ENCODE measurements at regions not wholly inside any gene's neighbourhood (a gene's known extent, or its start where the extent isn't known, plus 50 kb on each side); places are given as distances from the start of the nearest gene placed in this dataset.

GRCh38 chr5:167339205-167339604 is 952.2 kb upstream of the WWC1 start:
- Histone ChIP-seq H3K4me3 (ENCODE audit: low read length) (no peak overlapping the region), H3K4me1 (ENCODE audit: control insufficient read depth, insufficient read depth, low read length) (no peaks in the 10 kb centered on the region), H3K27ac (ENCODE audit: low read length) (no peak overlapping the region), H3K36me3 (ENCODE audit: control insufficient read depth, insufficient read depth, low read length) (no peaks in the 10 kb centered on the region), H3K27me3 (ENCODE audit: control insufficient read depth, insufficient read depth, low read length) (no peaks in the 10 kb centered on the region), H3K9me3 (ENCODE audit: control insufficient read depth, insufficient read depth, low read length) (no peaks in the 10 kb centered on the region)
- no CpG with 5 or more reads among the region's 1 CpG for WGBS (ENCODE audit: insufficient coverage, insufficient read length)
- DNase-seq (ENCODE audit: low read depth, low spot score), result no peak

GRCh38 chr5:167346461-167346860 is 945.0 kb upstream of the WWC1 start:
- no peak for DNase-seq (ENCODE audit: low read depth, low spot score)
- Histone ChIP-seq H3K4me3 (ENCODE audit: low read length) (no peak overlapping the region), H3K36me3 (ENCODE audit: control insufficient read depth, insufficient read depth, low read length) (no peaks in the 10 kb centered on the region), H3K27ac (ENCODE audit: low read length) (no peak overlapping the region), H3K9me3 (ENCODE audit: control insufficient read depth, insufficient read depth, low read length) (no peaks in the 10 kb centered on the region), H3K27me3 (ENCODE audit: control insufficient read depth, insufficient read depth, low read length) (no peaks in the 10 kb centered on the region), H3K4me1 (ENCODE audit: control insufficient read depth, insufficient read depth, low read length) (no peaks in the 10 kb centered on the region; the same call in 1 of the 2 replicates)
- WGBS (ENCODE audit: insufficient coverage, insufficient read length), result no CpG with 5 or more reads among the region's 4 CpGs

GRCh38 chr5:167348251-167348926 is 943.1 kb upstream of the WWC1 start:
- DNase-seq (ENCODE audit: low read depth, low spot score), result no peak
- no CpG with 5 or more reads among the region's 12 CpGs for WGBS (ENCODE audit: insufficient coverage, insufficient read length)
- Histone ChIP-seq H3K9me3 (ENCODE audit: control insufficient read depth, insufficient read depth, low read length) (no peaks in the 10 kb centered on the region), H3K36me3 (ENCODE audit: control insufficient read depth, insufficient read depth, low read length) (no peaks in the 10 kb centered on the region), H3K27ac (ENCODE audit: low read length) (no peak overlapping the region), H3K4me1 (ENCODE audit: control insufficient read depth, insufficient read depth, low read length) (no peaks in the 10 kb centered on the region; the same call in 1 of the 2 replicates), H3K4me3 (ENCODE audit: low read length) (no peak overlapping the region), H3K27me3 (ENCODE audit: control insufficient read depth, insufficient read depth, low read length) (no peaks in the 10 kb centered on the region)

- no peaks in the 10 kb centered on the region for H3K27me3 ChIP-seq (ENCODE audit: control insufficient read depth, insufficient read depth, low read length)
- no peaks in the 10 kb centered on the region for H3K36me3 ChIP-seq (ENCODE audit: control insufficient read depth, insufficient read depth, low read length)
- H3K4me1 ChIP-seq (ENCODE audit: control insufficient read depth, insufficient read depth, low read length), result no peaks in the 10 kb centered on the region; the same call in 1 of the 2 replicates
- H3K9me3 ChIP-seq (ENCODE audit: control insufficient read depth, insufficient read depth, low read length), result no peaks in the 10 kb centered on the region
- DNase-seq (ENCODE audit: low read depth, low spot score), result no peak
- H3K4me3 ChIP-seq (ENCODE audit: low read length), result no peak overlapping the region
- WGBS (ENCODE audit: insufficient coverage, insufficient read length), result no CpG with 5 or more reads among the region's 3 CpGs
- no peak overlapping the region for H3K27ac ChIP-seq (ENCODE audit: low read length)
These were observed 942.5 kb upstream of the WWC1 start for GRCh38 chr5:167348980-167349379.

GRCh38 chr5:167351316-167351715 is 940.1 kb upstream of the WWC1 start:
- Histone ChIP-seq H3K4me3 (ENCODE audit: low read length) (no peak overlapping the region), H3K9me3 (ENCODE audit: control insufficient read depth, insufficient read depth, low read length) (no peaks in the 10 kb centered on the region), H3K27me3 (ENCODE audit: control insufficient read depth, insufficient read depth, low read length) (no peaks in the 10 kb centered on the region), H3K4me1 (ENCODE audit: control insufficient read depth, insufficient read depth, low read length) (peaks cover 3% of the 10 kb centered on the region), H3K27ac (ENCODE audit: low read length) (no peak overlapping the region), H3K36me3 (ENCODE audit: control insufficient read depth, insufficient read depth, low read length) (no peaks in the 10 kb centered on the region)
- WGBS (ENCODE audit: insufficient coverage, insufficient read length), result no CpG with 5 or more reads among the region's 4 CpGs
- no peak for DNase-seq (ENCODE audit: low read depth, low spot score)

GRCh38 chr5:167352801-167353200 is 938.6 kb upstream of the WWC1 start:
- Histone ChIP-seq H3K4me3 (ENCODE audit: low read length) (no peak overlapping the region), H3K27me3 (ENCODE audit: control insufficient read depth, insufficient read depth, low read length) (no peaks in the 10 kb centered on the region), H3K9me3 (ENCODE audit: control insufficient read depth, insufficient read depth, low read length) (no peaks in the 10 kb centered on the region), H3K36me3 (ENCODE audit: control insufficient read depth, insufficient read depth, low read length) (no peaks in the 10 kb centered on the region), H3K4me1 (ENCODE audit: control insufficient read depth, insufficient read depth, low read length) (peaks cover 3% of the 10 kb centered on the region; the same call in 1 of the 2 replicates), H3K27ac (ENCODE audit: low read length) (no peak overlapping the region)
- WGBS (ENCODE audit: insufficient coverage, insufficient read length), result no CpG with 5 or more reads among the region's 10 CpGs
- no peak for DNase-seq (ENCODE audit: low read depth, low spot score)

- Histone ChIP-seq H3K36me3 (ENCODE audit: control insufficient read depth, insufficient read depth, low read length) (no peaks in the 10 kb centered on the region), H3K4me1 (ENCODE audit: control insufficient read depth, insufficient read depth, low read length) (peaks cover 5% of the 10 kb centered on the region; the same call in 1 of the 2 replicates), H3K27ac (ENCODE audit: low read length) (no peak overlapping the region), H3K27me3 (ENCODE audit: control insufficient read depth, insufficient read depth, low read length) (no peaks in the 10 kb centered on the region), H3K9me3 (ENCODE audit: control insufficient read depth, insufficient read depth, low read length) (no peaks in the 10 kb centered on the region), H3K4me3 (ENCODE audit: low read length) (no peak overlapping the region)
- WGBS (ENCODE audit: insufficient coverage, insufficient read length), result no CpG with 5 or more reads among the region's 5 CpGs
- no peak for DNase-seq (ENCODE audit: low read depth, low spot score)
These were observed 936.1 kb upstream of the WWC1 start for GRCh38 chr5:167355346-167355745.

GRCh38 chr5:167356374-167356773 is 935.1 kb upstream of the WWC1 start:
- Histone ChIP-seq H3K9me3 (ENCODE audit: control insufficient read depth, insufficient read depth, low read length) (no peaks in the 10 kb centered on the region), H3K4me1 (ENCODE audit: control insufficient read depth, insufficient read depth, low read length) (peaks cover 5% of the 10 kb centered on the region; the same call in 1 of the 2 replicates), H3K4me3 (ENCODE audit: low read length) (no peak overlapping the region), H3K27ac (ENCODE audit: low read length) (no peak overlapping the region), H3K27me3 (ENCODE audit: control insufficient read depth, insufficient read depth, low read length) (no peaks in the 10 kb centered on the region), H3K36me3 (ENCODE audit: control insufficient read depth, insufficient read depth, low read length) (no peaks in the 10 kb centered on the region)
- DNase-seq (ENCODE audit: low read depth, low spot score), result no peak
- WGBS (ENCODE audit: insufficient coverage, insufficient read length), result no CpG with 5 or more reads among the region's 1 CpG

GRCh38 chr5:167358868-167359492 is 932.5 kb upstream of the WWC1 start:
- no peak overlapping the region for H3K27ac ChIP-seq (ENCODE audit: low read length)
- WGBS (ENCODE audit: insufficient coverage, insufficient read length), result no CpG with 5 or more reads among the region's 6 CpGs
- H3K4me1 ChIP-seq (ENCODE audit: control insufficient read depth, insufficient read depth, low read length), result peaks cover 5% of the 10 kb centered on the region; the same call in 1 of the 2 replicates

GRCh38 chr5:167361795-167362194 is 929.6 kb upstream of the WWC1 start:
- no CpG with 5 or more reads among the region's 1 CpG for WGBS (ENCODE audit: insufficient coverage, insufficient read length)
- peaks cover 2% of the 10 kb centered on the region; the same call in 1 of the 2 replicates for H3K4me1 ChIP-seq (ENCODE audit: control insufficient read depth, insufficient read depth, low read length)
- H3K27me3 ChIP-seq (ENCODE audit: control insufficient read depth, insufficient read depth, low read length), result no peaks in the 10 kb centered on the region
- DNase-seq (ENCODE audit: low read depth, low spot score), result no peak
- no peak overlapping the region for H3K4me3 ChIP-seq (ENCODE audit: low read length)
- H3K9me3 ChIP-seq (ENCODE audit: control insufficient read depth, insufficient read depth, low read length), result no peaks in the 10 kb centered on the region
- no peak overlapping the region for H3K27ac ChIP-seq (ENCODE audit: low read length)
- H3K36me3 ChIP-seq (ENCODE audit: control insufficient read depth, insufficient read depth, low read length), result no peaks in the 10 kb centered on the region

More at GRCh38 chr5:167358868-167359492, 932.5 kb upstream of the WWC1 start:
- H3K36me3 ChIP-seq (ENCODE audit: control insufficient read depth, insufficient read depth, low read length), result no peaks in the 10 kb centered on the region
- no peak overlapping the region for H3K4me3 ChIP-seq (ENCODE audit: low read length)
- DNase-seq (ENCODE audit: low read depth, low spot score), result peak; percentile 37
- no peaks in the 10 kb centered on the region for H3K9me3 ChIP-seq (ENCODE audit: control insufficient read depth, insufficient read depth, low read length)
- H3K27me3 ChIP-seq (ENCODE audit: control insufficient read depth, insufficient read depth, low read length), result no peaks in the 10 kb centered on the region
